Activated CD4-positive, CD25-positive, alpha-beta regulatory T cell treated with anti-CD3 and anti-CD28 coated beads, Interleukin-2, amount 50 U/mL, for 24 hours (primary cell): ENCODE measurements at regions not wholly inside any gene's neighbourhood (a gene's known extent, or its start where the extent isn't known, plus 50 kb on each side); places are given as distances from the start of the nearest gene placed in this dataset.
A peak's percentile ranks its signal among the peaks of the same experiment; 100 is the strongest.
"Not testable (repeated sequence)": the region's sequence is repeated elsewhere in the genome, so short reads cannot be mapped to it uniquely, and the experiment has no call there.

Source experiments
- ATAC-seq, 2 donors: fragments of 150-1000 bp; cut with Tn5 transposase; one replicate each; pipeline ENCODE4 v1.10.0; 2021; ENCODE audit warnings: mild to moderate bottlenecking in 1 of 2, moderate library complexity in 1 of 2

DNA sequence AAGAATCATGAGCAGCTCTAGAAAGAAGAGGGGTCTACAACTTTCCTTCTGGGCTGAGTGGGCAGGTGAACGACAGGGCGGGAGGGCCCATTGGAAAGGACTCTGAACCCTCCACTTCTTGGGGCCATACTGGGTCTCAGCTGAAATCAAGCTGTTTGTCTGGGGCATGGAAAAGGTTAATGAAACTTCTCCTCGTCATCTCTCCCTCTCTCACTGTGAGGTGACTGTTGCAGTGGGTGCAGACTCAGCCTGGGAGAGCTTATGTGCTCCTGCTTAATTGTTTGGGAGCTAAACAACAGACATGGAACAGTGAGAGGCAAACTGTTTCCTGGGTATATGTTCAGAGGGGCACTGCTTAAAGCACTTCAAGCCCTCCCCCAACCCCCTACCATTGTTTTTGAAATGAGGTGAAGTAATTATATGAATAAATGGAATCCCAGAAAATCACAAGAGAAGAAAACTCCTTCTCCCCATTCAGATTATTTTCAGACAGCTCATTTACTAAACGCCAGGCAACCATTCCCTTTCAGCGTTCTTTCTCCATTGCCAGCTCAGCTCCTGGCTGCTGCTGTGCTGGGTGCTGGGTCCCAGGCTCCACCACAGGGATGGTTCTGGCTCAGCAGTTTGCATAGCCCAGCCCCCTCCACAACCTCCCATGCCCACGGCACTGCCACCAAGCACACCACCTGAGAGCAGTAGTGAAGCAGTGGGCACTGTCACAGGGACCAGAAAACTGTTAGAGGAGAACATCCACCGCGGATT, 444.9 kb upstream of the TBL1XR1 start:
- peak in 1 of 2 donors; percentile 20 for ATAC-seq

DNA sequence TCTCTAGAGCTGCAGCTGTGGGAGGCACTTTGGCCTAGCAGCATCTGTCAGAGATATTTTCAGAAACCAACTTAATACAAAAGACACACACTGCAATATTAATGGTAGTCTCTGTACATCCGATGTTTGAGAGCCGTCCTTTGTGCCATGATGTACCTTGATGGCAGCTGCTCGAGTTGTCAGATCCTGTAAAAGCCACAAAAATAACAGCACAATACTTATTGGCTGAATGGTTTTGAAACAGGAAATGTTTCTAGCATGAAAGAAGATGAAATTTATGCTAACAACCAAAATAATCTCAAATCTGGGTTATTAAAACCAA, 445.5 kb upstream of the TBL1XR1 start:
- ATAC-seq: peak in 1 of 2 donors; percentile 24

DNA sequence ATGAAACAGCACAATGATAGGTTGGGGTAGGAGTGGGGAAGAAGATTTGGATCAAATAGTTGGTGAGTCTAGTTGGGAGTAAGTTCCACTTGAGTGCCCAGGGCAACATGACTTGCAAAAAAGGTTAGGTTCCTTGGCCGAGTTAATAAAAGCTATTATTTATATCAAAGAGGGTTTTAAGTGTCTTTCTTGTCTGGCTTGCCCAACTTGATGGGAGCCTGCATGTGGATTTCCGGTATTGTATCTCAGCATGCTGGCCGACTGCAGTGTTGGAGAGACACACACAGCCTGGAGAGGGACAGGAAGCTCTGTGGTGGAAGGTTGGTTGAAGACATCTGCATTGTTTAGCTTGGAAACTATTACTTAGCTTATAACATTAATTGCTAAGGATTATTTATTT, 449.5 kb upstream of the TBL1XR1 start:
- no peak for ATAC-seq

DNA sequence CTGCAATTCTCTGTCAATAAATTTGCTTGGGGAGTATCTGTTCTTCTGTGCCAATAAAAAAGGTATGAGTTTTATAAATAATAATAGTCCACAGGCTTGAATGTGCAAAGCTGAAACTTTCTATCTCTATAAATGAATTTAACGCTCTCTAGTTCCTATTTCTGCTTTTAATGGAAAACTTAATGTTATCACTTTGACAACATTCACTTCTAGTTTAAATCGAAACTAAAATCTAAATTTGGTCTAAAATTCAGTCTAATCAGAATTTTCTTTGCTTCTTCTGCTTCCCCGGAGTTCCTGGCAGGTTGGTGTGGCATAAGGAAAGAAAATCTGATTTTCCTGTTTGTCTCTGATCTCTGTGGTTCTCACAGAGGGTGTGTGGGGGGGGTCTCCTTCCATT, 450.1 kb upstream of the TBL1XR1 start:
- ATAC-seq: no peak

DNA sequence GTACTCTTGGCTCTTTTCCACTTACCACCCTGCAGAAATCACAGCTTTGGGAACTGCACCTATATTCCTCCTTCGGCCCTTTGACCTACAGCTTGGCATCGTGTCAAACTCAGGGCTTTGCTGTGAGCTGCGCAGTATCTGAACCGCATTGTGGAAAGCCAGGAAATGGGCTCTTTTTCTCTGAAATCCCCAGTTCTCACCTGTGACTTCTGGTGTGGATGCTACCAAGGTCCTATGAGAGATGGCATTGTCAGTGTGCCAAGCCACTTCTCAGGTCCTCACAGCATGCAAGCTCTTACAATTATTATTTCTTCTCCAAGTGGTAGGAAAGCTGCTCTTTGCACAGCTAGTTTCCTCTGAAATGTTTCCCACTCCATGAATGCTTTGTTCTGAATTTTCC, 450.6 kb upstream of the TBL1XR1 start:
- ATAC-seq: no peak

DNA sequence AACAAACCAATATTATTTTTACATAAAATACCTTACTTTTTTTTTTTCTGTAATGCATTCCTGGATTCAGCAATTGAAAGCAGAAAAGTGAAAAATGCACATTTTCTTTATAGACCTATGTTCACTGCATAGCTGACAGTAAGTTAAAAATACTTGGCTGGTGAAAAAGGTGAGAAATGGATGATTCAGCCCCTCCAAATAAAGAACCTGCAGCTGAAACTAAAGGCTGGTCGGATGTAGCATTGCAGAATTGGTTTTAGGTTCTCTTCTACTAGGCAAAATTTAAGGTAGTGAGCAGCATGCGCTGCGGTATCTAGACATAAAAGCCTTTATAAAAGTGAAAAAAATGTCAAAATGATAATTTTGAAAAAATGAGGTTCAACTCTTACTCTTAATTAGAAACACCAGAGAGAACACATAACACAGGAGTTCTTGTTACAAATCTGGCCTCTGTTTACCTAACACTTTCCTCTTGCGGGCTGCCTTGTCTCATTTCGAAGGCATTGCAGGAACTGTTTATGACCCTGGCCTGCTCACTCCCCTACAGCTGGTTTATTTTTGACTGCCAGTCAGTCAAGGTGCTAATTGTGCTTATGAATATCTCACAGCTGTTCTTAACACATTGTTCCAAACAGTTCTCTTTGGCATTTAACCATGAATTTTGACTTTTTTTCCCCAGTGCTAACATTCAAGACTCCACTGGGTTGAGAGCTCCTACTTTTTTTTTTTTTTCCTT, 455.4 kb upstream of the TBL1XR1 start:
- ATAC-seq: no peak

DNA sequence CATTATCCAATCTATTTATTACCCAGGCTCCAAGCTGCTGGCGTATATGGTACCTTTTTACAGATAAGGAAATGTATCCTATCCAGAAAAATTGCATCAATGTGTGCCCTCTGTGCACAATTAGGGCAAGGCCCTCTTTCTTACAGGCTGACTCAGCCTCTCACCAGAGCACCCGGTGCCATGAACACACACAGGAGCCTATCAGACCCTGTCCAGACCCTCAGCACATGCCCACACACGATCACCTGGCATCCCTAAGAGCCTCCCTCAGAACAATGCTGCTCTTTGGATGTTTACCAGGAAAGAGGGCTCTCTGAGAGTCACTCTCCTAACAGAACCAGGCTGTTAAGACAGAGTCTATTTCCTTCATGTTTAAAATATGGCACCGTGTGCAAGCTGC, 460.0 kb upstream of the TBL1XR1 start:
- no peak for ATAC-seq

DNA sequence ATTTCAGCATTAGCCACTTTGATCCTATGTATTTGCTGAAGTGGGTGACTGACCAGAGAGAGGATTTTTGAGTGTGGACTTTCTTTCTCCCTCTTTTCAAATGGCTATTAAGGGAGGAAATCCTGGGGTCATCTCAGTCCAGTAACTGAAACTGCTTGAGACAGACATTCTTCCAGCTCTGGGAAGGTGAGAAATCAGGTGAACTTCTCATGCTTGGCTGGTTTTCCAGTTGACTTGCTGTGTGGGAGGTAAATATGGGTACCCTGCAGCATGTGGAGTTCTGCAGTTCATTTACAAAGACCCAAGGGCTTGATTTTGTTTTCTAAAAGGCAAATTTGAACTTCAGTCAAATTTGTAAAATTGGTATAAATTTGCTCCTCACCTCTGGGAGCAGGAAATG, 461.1 kb upstream of the TBL1XR1 start:
- no peak for ATAC-seq

DNA sequence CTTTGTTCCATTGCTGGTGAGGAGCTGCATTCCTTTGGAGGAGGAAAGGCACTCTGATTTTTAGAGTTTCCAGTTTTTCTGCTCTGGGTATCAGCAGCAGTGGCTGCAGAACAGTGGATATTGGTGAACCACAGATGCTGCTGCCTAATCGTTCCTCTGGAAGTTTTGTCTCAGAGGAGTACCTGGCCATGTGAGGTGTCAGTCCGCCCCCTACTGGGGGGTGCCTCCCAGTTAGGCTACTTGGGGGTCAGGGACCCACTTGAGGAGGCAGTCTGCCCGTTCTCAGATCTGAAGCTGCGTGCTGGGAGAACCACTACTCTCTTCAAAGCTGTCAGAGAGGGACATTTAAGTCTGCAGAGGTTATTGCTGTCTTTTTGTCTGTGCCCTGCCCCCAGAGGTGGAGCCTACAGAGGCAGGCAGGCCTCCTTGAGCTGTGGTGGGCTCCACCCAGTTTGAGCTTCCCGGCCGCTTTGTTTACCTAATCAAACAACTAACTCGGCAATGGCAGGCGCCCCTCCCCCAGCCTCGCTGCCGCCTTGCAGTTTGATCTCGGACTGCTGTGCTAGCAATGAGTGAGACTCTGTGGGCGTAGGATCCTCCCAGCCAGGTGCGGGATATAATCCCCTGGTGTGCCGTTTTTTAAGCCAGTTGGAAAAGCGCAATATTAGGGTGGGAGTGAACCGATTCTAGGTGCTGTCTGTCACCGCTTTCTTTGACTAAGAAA, 467.3 kb upstream of the TBL1XR1 start:
- not testable (repeated sequence) for ATAC-seq

DNA sequence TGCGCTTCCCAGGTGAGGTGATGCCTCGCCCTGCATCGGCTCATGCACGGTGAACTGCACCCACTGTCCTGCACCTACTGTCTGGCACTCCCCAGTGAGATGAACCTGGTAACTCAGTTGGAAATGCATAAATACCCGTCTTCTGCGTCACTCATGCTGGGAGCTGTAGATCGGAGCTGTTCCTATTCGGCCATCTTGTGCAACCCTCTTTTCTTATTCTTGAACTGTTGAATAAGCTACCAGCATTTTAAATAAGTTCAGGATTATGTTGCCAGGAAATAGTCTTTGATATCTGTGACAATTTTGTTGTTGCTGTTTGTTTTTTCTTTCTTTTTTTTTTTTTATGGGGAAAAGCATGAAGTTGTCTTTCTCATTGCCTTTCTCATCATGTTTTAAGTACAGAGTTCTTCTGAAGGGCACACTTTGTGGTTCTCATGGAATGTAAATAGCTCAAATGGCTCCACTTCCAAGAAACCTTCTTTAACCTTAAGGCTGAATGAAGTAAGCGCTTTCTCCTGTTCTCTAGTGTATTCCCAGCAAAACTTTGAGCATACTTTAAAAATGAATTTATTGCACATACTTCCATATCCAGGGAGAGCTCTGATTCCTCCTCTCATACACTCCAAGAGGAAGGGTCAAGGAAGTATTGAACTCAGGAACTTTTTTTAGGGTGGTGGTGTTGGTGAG, 468.0 kb upstream of the TBL1XR1 start:
- ATAC-seq: no peak

DNA sequence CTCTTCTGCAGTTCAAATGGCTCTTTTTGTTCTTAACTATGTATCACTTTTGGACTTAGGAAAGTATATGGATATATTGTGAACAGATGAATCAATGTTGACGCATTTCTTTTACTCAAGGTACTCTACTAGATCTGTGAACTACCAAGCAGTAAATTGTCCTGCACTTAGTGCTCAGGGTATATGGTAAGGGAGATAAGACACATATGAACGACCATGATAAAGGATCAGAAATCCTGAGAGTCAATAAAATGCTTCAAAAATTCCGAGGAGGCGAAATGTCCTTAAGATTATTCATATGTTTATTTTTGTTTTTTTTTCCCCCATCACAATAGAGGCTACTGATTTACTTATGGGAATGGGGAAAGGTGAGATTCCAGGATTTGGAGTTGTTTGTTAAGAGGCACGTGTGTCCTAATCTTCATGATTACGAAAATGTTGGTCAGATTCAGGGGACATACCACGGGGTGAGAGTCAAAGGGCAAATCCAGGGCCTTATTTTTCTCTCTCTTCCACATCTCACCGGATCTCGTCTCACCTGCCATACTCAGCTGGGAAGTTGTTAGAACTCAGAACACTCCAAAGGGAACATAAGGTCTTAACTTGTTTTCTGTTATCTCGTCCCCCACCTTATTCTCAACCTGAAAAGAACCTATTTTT, 475.1 kb upstream of the TBL1XR1 start:
- ATAC-seq: no peak

DNA sequence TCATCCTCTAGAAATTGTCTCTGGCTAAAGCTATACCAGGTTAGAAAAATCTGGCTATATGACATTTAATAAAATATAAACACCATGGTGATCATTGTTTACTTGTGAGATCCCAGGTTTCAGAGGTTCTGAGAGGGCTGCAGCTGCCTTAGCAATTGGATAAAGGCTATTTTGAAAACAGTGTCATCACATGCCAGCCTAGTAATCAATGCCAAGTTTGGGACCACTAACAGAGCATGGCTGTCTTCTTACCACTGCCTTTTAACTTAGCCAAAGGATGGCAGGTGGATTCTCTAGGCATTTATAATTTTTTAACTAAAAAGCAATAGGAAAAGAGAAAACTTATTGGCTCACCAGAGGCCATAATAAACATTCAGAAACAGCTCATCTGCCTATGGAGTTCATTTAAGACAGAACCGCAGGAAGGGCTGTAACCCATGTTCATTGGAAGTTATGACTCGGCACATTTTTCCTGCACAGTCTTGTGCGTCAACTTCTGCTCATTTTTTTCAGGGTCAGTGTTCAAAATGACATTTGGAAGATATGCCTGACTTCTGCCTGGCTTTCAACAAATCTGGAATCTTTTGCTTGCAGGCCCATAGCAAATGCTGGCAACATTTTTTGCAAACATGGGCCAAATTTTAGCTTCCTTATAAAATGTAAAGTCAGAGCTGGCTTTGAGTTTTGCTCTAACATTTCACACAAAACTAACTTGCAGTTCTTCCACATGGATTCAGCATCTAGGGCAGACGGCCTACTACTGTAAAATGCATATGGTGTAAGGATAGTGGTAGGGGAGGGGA, 476.0 kb upstream of the TBL1XR1 start:
- ATAC-seq: no peak

DNA sequence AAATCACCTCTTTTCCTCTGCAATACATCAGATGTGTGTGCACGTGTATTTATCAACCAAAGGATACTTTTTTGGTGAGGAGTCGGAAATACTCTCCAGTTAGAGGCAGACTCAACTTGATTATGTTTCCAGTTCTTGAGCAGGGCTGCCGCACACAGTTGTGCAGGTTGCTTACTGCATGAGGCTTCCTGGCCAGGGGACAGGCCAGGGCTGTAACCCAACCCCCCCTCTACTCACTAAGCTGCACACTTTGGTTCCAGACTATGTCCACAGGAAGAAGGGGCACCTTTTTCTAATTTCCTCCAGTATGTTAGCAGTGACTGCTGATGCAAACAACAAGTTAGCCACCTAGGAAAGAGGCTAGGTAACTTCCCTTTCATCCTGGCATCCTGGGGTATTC, 476.9 kb upstream of the TBL1XR1 start:
- no peak for ATAC-seq

DNA sequence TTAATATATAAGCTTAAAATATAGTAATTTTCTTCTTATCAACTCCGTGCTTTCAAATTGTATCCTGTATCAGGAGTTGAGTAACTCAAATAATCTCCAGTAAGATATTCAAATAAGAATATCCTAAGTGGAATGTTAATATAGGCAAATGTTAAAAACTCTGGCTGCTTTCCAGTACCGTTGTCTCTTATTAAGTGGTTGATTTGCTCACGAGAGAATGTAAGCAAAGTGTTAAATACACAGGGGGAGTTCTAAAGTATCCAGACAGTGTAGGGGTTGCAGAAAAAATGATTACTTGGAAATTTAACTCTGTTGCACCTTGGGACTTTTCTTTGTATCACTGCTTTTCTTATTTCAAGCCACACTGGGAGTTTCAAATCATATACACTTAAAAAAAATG, 478.9 kb upstream of the TBL1XR1 start:
- no peak for ATAC-seq

DNA sequence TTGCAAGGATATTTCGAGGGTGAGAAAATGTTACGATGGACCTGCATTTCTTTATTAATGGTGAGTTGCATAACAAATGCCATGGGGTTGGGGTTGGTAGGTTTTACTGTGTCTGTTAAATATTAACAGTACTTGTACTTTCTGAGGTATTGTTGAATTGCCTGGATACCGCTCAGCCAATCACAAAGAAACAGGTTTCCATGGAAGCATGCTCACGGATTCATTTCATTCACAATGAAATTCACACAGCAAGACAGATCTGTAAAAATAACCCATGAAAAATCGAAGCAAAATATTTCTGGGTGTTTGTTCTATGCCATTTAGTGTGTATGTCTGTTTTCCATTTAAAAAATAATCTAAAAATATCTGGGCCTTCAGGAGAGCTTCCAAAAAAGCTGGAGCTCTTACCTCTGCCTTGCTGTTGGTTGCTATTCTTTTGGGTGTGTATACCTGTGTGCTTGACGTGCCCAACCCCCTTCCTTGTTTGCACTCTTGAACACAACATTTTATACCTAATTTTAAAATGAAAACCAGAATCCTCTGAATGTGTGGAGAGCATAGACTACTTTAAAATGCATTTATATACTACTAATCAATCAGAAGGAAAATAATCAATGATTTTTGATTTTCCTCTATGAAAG, 479.8 kb upstream of the TBL1XR1 start:
- ATAC-seq: no peak

DNA sequence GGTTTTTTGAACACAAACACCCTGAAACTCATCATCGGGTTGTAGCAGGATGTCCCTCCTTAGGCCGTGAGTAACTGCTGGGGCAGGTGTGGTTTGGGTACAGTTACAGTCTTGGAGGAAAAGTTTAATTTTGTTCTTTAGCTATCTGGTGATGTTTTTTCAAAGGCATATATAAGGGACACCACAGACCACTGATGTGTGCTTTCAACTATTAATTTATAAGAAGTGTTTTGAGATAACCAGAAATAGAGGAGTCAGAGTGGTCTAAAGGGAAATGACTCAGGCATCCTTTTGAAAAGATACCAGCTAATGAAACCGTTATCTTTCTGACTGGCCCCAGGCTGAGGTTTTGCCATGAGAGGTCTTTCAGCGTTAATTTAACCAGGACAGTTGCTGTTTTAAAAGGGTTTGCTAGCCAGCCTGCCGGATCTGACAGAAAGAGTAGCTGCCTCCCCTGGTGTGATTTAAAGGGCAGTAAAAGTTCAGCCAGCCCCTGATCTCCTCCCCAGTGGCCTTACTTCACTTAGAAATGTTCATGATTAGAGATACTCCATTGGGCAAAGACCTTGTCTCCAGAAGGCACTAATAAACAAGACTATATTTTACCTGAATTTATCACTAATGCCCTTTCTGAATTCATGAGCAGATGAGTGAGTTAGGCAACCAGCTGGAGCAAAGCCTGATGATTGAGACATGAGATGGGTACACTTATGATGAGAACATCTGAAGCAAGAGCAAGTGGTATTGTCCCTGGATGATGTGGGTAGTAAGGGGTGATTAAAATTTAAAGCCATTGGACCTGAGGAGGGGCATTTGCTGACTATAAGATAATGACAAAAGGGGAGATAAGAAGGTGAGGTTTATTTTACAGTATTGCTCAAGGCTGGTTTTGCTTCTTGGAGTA, 482.5 kb upstream of the TBL1XR1 start:
- ATAC-seq: peak; percentile 91 to 93

DNA sequence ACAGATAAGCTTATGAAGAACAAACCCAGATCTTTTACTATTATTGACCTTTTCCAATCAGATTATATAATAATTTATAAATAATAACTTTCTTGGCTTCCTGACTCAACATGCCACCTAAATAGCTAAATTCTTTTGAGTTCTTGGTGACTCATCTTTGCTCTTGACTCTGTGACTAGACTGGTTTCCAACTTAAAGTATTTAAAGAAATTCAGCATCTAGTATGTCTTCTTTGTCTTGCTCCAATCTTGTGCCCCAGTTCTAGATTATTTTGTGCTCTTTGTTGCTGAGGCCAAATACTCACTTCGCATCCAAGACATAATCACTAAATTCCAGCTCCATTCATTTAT, 483.2 kb upstream of the TBL1XR1 start:
- ATAC-seq: no peak

DNA sequence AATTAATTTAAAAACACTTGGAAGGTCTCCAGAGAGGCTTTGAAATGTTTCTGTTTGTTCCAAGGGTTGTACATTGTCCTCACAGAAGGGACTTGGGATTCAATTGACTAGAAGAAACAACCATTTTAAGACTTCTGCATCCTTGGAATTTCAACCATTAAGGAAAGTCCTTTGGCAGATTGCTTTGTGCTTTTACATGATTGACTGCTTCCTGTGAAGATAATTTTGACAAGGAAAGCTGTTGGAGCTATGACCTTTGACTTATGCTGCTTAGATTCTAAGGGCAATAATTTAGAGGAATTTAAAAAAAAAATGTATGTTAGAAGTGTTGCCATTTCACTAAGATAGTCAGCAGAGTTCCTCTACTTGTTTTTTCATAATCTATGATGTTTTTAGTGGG, 483.9 kb upstream of the TBL1XR1 start:
- no peak for ATAC-seq

DNA sequence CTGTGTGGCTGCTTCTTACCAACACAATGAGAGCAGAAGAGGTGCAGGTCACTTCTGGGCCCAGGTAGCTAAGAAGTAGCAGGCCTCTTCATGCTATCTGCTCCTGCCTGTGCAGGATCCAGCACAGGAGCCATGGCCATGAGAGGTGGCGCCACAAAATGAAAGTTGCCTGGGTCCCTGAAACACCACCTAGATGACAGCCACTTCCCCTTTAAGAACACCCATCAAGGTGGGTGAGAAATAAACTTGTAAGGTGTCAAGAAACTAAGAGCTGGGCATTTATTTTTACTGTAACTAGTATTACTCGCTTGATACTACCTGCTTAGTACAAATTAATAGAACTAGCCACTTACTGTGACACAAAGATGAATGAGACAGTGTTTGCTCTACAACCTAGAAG, 484.6 kb upstream of the TBL1XR1 start:
- ATAC-seq: no peak

DNA sequence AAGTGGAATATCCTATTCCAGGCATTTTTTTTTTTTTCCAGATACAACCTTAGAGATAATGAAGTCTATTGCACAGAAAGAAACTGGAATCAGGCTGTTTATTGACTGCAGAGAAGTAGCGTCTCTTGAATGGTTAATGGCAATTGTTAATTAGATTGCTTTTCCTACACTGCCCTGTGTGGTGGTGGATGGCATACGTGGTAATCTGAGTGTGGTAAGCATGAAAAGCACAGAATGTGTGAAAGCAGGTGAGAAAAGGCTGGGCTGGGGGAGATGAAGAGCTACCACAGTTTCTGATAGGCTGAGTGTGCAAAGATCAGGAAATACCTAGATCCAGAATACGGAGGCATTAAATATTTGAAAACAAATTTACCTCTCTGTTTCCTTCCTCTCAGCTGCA, 486.3 kb upstream of the TBL1XR1 start:
- ATAC-seq: no peak
